SK-N-SH (cell line): ENCODE measurements at regions not wholly inside any gene's neighbourhood (a gene's known extent, or its start where the extent isn't known, plus 50 kb on each side); places are given as distances from the start of the nearest gene placed in this dataset.

Experiments used
- CTCF ChIA-PET: fragments of 300-600, 350-600 bp; formaldehyde crosslinking; extraction: SDS; loops from one replicate; lab custom pipeline; 2021; lab: Yijun Ruan, JAX
- POLR2A ChIA-PET: fragments of 350-600 bp; sonication (Branson Sonifier 250); formaldehyde crosslinking; extraction: SDS; loops from one replicate; lab custom pipeline; 2020; ENCODE audit warnings: antibody characterized with exemption, inconsistent platforms; lab: Yijun Ruan, JAX
- DNase-seq: peaks from one replicate; pipeline ENCODE4 v3.0.0; 2012
- H2AFZ ChIP-seq: fragments of 200-600 bp; sonication (generic); 2 replicates; pipeline ENCODE4 v1.8.1; 2016; ENCODE audit warnings: antibody characterized with exemption, mild to moderate bottlenecking, low read depth
- H3F3A ChIP-seq: fragments of 200-600 bp; sonication (generic); replicated peaks from 2 replicates; pipeline ENCODE3; 2016; ENCODE audit warnings: antibody characterized with exemption, mild to moderate bottlenecking; ENCODE audit not compliant: insufficient read depth
- H3K27ac ChIP-seq, 2 experiments: fragments of 200-500 bp in 1 of 2; fragments of 200-600 bp in 1 of 2; sonication (Bioruptor generic) in 1 of 2; sonication (generic), shearing (Covaris generic) in 1 of 2; 2 replicates each; pipeline versions ENCODE4 v1.5.1 to v1.6.1; 2014 to 2016; ENCODE audit warnings: low read depth in 2 of 2, inconsistent platforms in 1 of 2, low read length in 1 of 2, mild to moderate bottlenecking in 1 of 2, mixed read lengths in 1 of 2
- H3K27me3 ChIP-seq: fragments of 200-600 bp; sonication (generic), shearing (Covaris generic); 2 replicates; pipeline ENCODE4 v1.6.1; 2016; ENCODE audit warnings: mixed run types; ENCODE audit not compliant: insufficient read depth
- H3K36me3 ChIP-seq, 2 experiments: fragments of 200-500 bp in 1 of 2; fragments of 200-600 bp in 1 of 2; sonication (Bioruptor generic) in 1 of 2; sonication (generic) in 1 of 2; replicated peaks in 1 of 2; 2 replicates each; pipeline versions ENCODE3 to v1.5.1; 2014 to 2016; ENCODE audit warnings: low read length in 1 of 2, mild to moderate bottlenecking in 1 of 2; ENCODE audit not compliant: insufficient read depth in 2 of 2, control insufficient read depth in 1 of 2
- H3K4me1 ChIP-seq, 2 experiments: fragments of 200-500 bp in 1 of 2; fragments of 200-600 bp in 1 of 2; sonication (Bioruptor generic) in 1 of 2; sonication (generic), shearing (Covaris generic) in 1 of 2; 2 replicates each; pipeline versions ENCODE4 v1.5.1 to v1.6.1; 2014 to 2016; ENCODE audit warnings: low read depth in 1 of 2, low read length in 1 of 2, mixed run types in 1 of 2; ENCODE audit not compliant: insufficient read depth in 2 of 2, control insufficient read depth in 1 of 2
- H3K4me2 ChIP-seq: fragments of 200-600 bp; sonication (generic), shearing (Covaris generic); 2 replicates; pipeline ENCODE4 v1.6.1; 2017; ENCODE audit warnings: mixed run types
- H3K4me3 ChIP-seq, 2 experiments: fragments of 200-500 bp in 1 of 2; fragments of 200-600 bp in 1 of 2; sonication (Bioruptor generic) in 1 of 2; sonication (generic), shearing (Covaris generic) in 1 of 2; 2 replicates each; pipeline versions ENCODE4 v1.5.1 to v1.8.1; 2014 to 2016; ENCODE audit warnings: low read depth in 2 of 2, inconsistent platforms in 1 of 2, low read length in 1 of 2, mild to moderate bottlenecking in 1 of 2, mixed read lengths in 1 of 2, moderate library complexity in 1 of 2
- H3K79me2 ChIP-seq: fragments of 200-600 bp; sonication (generic); 2 replicates; pipeline ENCODE4 v1.8.1; 2017; ENCODE audit warnings: mild to moderate bottlenecking; ENCODE audit not compliant: insufficient read depth
- H3K9ac ChIP-seq: fragments of 200-600 bp; sonication (generic); 2 replicates; pipeline ENCODE4 v1.6.1; 2017; ENCODE audit warnings: mixed run types
- H3K9me2 ChIP-seq: fragments of 200-600 bp; sonication (generic); 2 replicates; pipeline ENCODE4 v1.6.1; 2017; ENCODE audit warnings: mixed run types
- H3K9me3 ChIP-seq: fragments of 200-600 bp; sonication (generic); 2 replicates; pipeline ENCODE4 v1.6.1; 2017; ENCODE audit warnings: mixed run types, mild to moderate bottlenecking, moderate library complexity
- H4K20me1 ChIP-seq: fragments of 200-600 bp; sonication (generic); 2 replicates; pipeline ENCODE4 v1.6.1; 2017; ENCODE audit warnings: mild to moderate bottlenecking, mixed run types; ENCODE audit not compliant: insufficient read depth
- CHD2 ChIP-seq: fragments of 150-350 bp; IDR thresholded peaks from 2 replicates; pipeline ENCODE4 v1.6.1; 2018; ENCODE audit warnings: low read length; ENCODE audit not compliant: partially characterized antibody
- CTCF ChIP-seq: fragments of 200-600 bp; sonication (generic); IDR thresholded peaks from 2 replicates; pipeline ENCODE4 v1.6.1; 2017; ENCODE audit warnings: antibody characterized with exemption, mild to moderate bottlenecking, moderate library complexity
- ELF1 ChIP-seq: IDR thresholded peaks from 2 replicates; pipeline ENCODE4 v1.4.0; 2012
- FOSL2 ChIP-seq: IDR thresholded peaks from 2 replicates; pipeline ENCODE4 v1.4.0; 2012; ENCODE audit warnings: low read depth, mild to moderate bottlenecking, moderate library complexity, borderline replicate concordance
- FOXJ3 ChIP-seq: sonication (generic); formaldehyde crosslinking; IDR thresholded peaks from 2 replicates; pipeline ENCODE4 v1.5.1; 2020; ENCODE audit warnings: mild to moderate bottlenecking, missing genetic modification reagents
- FOXM1 ChIP-seq: IDR thresholded peaks from 2 replicates; pipeline ENCODE4 v1.4.0; 2012; ENCODE audit warnings: low read depth, mild to moderate bottlenecking
- GABPA ChIP-seq: IDR thresholded peaks from 2 replicates; pipeline ENCODE4 v1.4.0; 2012; ENCODE audit warnings: low read depth, mild to moderate bottlenecking
- GATA2 ChIP-seq: sonication (generic); formaldehyde crosslinking; IDR thresholded peaks from 2 replicates; pipeline ENCODE4 v1.5.0; 2020; ENCODE audit warnings: mild to moderate bottlenecking, missing genetic modification reagents
- NRF1 ChIP-seq: IDR thresholded peaks from 2 replicates; pipeline ENCODE4 v1.6.1; 2012; ENCODE audit warnings: low read depth, mild to moderate bottlenecking, low read length
- POLR2AphosphoS5 ChIP-seq: IDR thresholded peaks from 2 replicates; pipeline ENCODE4 v1.6.1; 2012; ENCODE audit warnings: low read depth, low read length
- RAD21 ChIP-seq: IDR thresholded peaks from 2 replicates; pipeline ENCODE4 v1.6.1; 2012; ENCODE audit warnings: mild to moderate bottlenecking, low read length
- RFX5 ChIP-seq: IDR thresholded peaks from 2 replicates; pipeline ENCODE4 v1.6.1; 2012; ENCODE audit warnings: mild to moderate bottlenecking, improper control_type of control experiment, low read length
- RXRA ChIP-seq: IDR thresholded peaks from 2 replicates; pipeline ENCODE4 v1.4.0; 2012; ENCODE audit warnings: low read depth, mild to moderate bottlenecking, borderline replicate concordance
- SMC3 ChIP-seq: IDR thresholded peaks from 2 replicates; pipeline ENCODE4 v1.6.1; 2012; ENCODE audit warnings: low read depth, low read length, improper control_type of control experiment
- TCF12 ChIP-seq: IDR thresholded peaks from 2 replicates; pipeline ENCODE4 v1.4.0; 2012
- TEAD4 ChIP-seq: IDR thresholded peaks from 2 replicates; pipeline ENCODE4 v1.4.0; 2012; ENCODE audit warnings: mild to moderate bottlenecking, borderline replicate concordance; ENCODE audit not compliant: insufficient read depth
- USF2 ChIP-seq: fragments of 150-350 bp; IDR thresholded peaks from 2 replicates; pipeline ENCODE4 v1.6.1; 2017; ENCODE audit warnings: antibody characterized with exemption, low read length, low read depth, borderline replicate concordance
- WGBS: methylation state at CpG from one replicate; pipeline ENCODE4 v1.1.6; 2017; ENCODE audit warnings: low lambda C conversion rate; 5-methylcytosine and 5-hydroxymethylcytosine counted together

GRCh38 chr1:108048301-108049177, 83.6 kb upstream of the VAV3 start:
- no peaks in the 10 kb centered on the region for H3K9me2 ChIP-seq
- 42% methylated on average over 5 of the region's 5 CpGs for WGBS
- no peaks in the 10 kb centered on the region for H3F3A ChIP-seq
- H3K9me3 ChIP-seq = no peaks in the 10 kb centered on the region
- POLR2A ChIA-PET = no interaction called here
- DNase-seq = no peak
- TF ChIP-seq RXRA = no peak
- no peak for TF ChIP-seq FOXJ3 (CRISPR knock-in tag)
- TF ChIP-seq TCF12 = no peak
- TF ChIP-seq RAD21 = no peak
- TF ChIP-seq, all 33 proteins: peak for 0
- no peak overlapping the region for H3K4me2 ChIP-seq
- no peaks in the 10 kb centered on the region for H3K79me2 ChIP-seq
- H3K36me3 ChIP-seq = no peaks in the 10 kb centered on the region
- H3K4me1 ChIP-seq = peaks cover 0 to 8% of the 10 kb centered on the region in 2 experiments; a peak in 1 of 4 replicates
- H3K9ac ChIP-seq = no peak overlapping the region
- H2AFZ ChIP-seq = no peak overlapping the region
- no peaks in the 10 kb centered on the region for H3K27me3 ChIP-seq
- CTCF ChIA-PET = interaction anchor here (1.1 to 1.6 kb wide), 5 partner anchors 12 to 76 kb away, joined by 3 to 4 read pairs (median 3); no protein-coding TSS in a partner anchor
- no peak overlapping the region for H3K4me3 ChIP-seq
- H4K20me1 ChIP-seq = no peaks in the 10 kb centered on the region
- H3K27ac ChIP-seq = no peak overlapping the region

- Histone ChIP-seq H3F3A (no peaks in the 10 kb centered on the region), H3K4me1 (peaks cover 0 to 8% of the 10 kb centered on the region in 2 experiments; a peak in 1 of 4 replicates)
- CTCF ChIA-PET = interaction anchor here (0.8 kb wide), 1 partner anchor 265 kb away, joined by 4 read pairs; no protein-coding TSS in a partner anchor
Measured at GRCh38 chr1:108047085-108047484, 82.1 kb upstream of the VAV3 start.

GRCh38 chr1:108046026-108046425, 81.0 kb upstream of the VAV3 start:
- H3K27me3 ChIP-seq = no peaks in the 10 kb centered on the region
- no peaks in the 10 kb centered on the region for H3K9me3 ChIP-seq
- no peak overlapping the region for H3K9ac ChIP-seq
- peaks cover 0 to 8% of the 10 kb centered on the region in 2 experiments; a peak in 1 of 4 replicates for H3K4me1 ChIP-seq
- H3K79me2 ChIP-seq = no peaks in the 10 kb centered on the region
- no peak overlapping the region for H3K27ac ChIP-seq
- ChIA-PET CTCF (interaction anchor here (1.2 to 1.6 kb wide), 3 partner anchors 261 to 295 kb away, joined by 3 to 5 read pairs (median 3); no protein-coding TSS in a partner anchor), POLR2A (no interaction called here)
- TF ChIP-seq NRF1 (no peak), RAD21 (no peak), CTCF (no peak), TEAD4 (no peak), GABPA (no peak), FOSL2 (no peak), CHD2 (no peak), GATA2 (CRISPR knock-in tag) (no peak), SMC3 (no peak), USF2 (no peak), RXRA (no peak), POLR2AphosphoS5 (no peak), RFX5 (no peak), FOXM1 (no peak), FOXJ3 (CRISPR knock-in tag) (no peak), ELF1 (no peak)
- H2AFZ ChIP-seq = no peak overlapping the region
- no peaks in the 10 kb centered on the region for H3F3A ChIP-seq
- WGBS = 50% methylated on average over 2 of the region's 2 CpGs
- no peaks in the 10 kb centered on the region for H3K36me3 ChIP-seq
- no peaks in the 10 kb centered on the region for H4K20me1 ChIP-seq
- H3K9me2 ChIP-seq = no peaks in the 10 kb centered on the region
- H3K4me2 ChIP-seq = no peak overlapping the region
- no peak for DNase-seq
- H3K4me3 ChIP-seq = no peak overlapping the region

More at GRCh38 chr1:108047085-108047484, 82.1 kb upstream of the VAV3 start:
- 28% methylated on average over 5 of the region's 5 CpGs for WGBS
- Histone ChIP-seq H3K4me2 (no peak overlapping the region), H2AFZ (no peak overlapping the region), H3K9ac (no peak overlapping the region), H3K36me3 (no peaks in the 10 kb centered on the region), H4K20me1 (no peaks in the 10 kb centered on the region), H3K27ac (no peak overlapping the region), H3K27me3 (no peaks in the 10 kb centered on the region), H3K9me3 (no peaks in the 10 kb centered on the region), H3K4me3 (no peak overlapping the region), H3K9me2 (no peaks in the 10 kb centered on the region), H3K79me2 (no peaks in the 10 kb centered on the region)
- POLR2A ChIA-PET = no interaction called here
- TF ChIP-seq SMC3 = no peak
- no peak for TF ChIP-seq NRF1
- no peak for DNase-seq
